ENCODE measurements at regions not wholly inside any gene's neighbourhood (a gene's known extent, or its start where the extent isn't known, plus 50 kb on each side); places are given as distances from the start of the nearest gene placed in this dataset.

DNA sequence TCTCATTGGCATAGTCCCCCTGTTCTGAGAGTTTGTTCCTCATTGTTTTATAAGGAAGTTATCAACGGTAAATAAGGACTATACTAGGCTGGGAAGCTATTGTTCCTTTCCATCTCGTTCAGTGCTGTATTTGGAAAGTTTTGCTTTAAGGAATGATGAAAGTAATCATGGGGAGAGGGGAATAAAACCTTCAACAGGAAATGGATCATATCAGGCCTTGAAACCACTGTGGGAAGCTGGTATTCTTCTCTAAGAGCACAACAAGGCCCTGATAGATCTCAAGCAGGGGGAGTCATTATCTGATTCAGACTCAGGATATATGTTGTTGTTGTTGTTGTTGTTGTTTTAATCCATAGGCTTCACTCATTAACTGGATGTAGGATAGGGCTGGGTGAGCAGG lies 474.5 kb downstream of the ENC1 start:
- DNase-seq (ENCODE audit: low read depth in 2 of 3, low spot score in 2 of 3): no peak

DNA sequence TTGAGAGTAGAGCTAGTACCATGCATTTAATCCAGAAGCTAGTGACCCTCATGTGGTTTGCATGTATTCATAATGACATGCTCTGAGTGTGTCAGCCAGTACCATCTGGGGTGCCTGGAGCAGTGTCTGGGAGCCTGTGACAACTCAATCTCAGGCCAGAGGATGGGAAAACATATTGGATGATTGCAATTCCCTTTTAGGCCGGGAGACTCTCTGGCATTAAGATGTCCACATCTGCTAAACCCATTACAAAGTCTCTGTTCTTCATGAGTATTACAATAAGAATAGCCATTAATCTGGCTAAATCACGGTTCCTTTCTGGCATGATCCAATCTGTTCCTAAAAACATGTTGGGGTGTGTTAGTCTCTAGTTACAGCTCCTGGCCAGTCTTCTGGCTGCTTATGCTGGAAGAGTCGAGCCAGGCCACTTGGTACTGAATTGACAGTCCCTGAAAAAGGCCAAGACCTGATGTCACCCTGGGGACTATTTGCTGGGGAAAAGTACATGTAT lies 475.7 kb downstream of the ENC1 start:
- DNase-seq (ENCODE audit: low read depth in 2 of 3, low spot score in 2 of 3): no peak

DNA sequence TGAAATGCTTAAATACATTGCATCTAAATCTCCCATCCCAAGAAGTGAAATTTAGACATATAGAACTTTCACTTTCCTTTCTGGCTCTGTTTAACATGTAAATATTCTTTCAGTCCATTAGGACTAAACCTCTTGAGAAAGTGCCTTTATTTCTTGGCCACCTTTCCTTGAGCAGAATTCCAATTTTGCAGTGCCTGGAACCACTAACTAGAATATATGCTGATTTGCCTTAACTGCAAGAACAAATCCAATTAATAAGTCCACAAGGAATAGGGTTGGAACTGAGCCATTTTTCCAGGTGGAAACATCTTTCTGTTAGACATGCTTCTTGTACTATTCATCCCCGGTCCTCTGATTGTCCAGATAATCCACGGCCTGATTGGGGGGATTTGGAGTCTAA lies 478.0 kb downstream of the ENC1 start:
- no peak for DNase-seq (ENCODE audit: low read depth in 2 of 3, low spot score in 2 of 3)

DNA sequence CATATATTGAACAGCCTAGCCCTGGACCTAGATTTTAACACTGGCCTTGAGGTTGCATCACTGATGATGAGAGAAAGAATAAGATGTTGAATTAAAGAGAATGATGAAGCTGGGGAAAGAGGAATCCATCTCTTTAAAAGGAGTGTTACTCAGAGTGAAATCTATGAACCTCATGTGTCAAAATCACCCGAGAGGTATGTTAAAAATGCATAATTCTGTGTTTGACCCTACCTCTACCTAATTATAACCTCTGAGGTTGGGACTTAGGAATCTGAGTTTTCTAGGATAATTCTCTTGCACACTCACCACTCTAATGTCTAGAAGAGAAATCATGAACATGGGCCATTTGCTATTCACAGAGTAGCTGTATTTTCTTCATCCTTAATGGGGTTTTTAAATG lies 479.4 kb downstream of the ENC1 start:
- DNase-seq (ENCODE audit: low read depth in 2 of 3, low spot score in 2 of 3): no peak

DNA sequence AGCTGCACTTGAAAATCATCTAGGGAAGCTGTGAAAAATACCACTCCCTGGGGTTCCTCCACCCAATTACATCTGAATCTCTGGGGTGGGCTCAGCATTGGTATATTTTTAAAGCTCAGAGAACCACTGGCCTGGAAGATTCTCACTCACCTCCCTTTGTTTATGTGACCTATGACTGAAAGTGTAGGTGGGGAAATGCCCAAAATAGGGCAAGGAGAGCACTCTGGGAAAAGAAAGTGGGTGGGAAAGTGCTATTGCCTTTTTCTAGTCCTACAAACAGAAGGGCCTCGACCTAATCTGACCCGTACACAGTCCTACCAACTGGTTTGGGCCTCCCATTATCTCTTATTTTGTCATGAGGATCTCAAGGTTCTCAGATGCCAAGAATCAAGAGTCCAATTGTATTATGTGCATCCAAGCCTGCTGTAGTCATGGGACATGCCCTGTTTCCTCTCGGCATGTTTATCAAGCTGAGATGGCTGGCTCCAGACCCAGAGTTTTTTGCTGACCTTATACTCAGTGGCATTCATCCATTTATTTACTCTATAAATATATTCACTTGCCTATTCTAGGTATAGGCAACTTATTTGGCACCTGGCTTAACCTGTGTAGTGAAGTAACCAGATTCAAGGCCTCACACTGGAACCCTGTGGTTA lies 483.7 kb downstream of the ENC1 start:
- no peak for DNase-seq (ENCODE audit: low read depth in 2 of 3, low spot score in 2 of 3)

DNA sequence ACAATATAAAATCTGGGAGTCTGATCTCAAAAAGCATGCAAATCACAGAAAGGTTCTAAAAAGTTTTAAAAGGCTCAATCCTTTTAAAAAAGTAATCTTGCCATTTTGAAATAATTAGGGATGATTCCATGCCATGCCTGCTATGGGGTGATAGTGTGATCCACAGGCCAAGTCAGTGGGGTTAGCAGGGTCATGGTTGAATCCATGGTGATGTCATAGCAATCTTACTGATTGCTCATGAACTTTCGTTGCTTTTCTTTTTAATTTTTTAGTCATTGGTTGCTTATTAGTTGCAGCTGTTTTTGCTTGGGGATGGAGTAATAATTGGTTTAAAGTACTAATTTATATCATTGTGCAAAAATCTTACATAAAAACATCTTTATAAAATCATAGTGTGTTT lies 485.0 kb downstream of the ENC1 start:
- DNase-seq (ENCODE audit: low read depth in 2 of 3, low spot score in 2 of 3): no peak

DNA sequence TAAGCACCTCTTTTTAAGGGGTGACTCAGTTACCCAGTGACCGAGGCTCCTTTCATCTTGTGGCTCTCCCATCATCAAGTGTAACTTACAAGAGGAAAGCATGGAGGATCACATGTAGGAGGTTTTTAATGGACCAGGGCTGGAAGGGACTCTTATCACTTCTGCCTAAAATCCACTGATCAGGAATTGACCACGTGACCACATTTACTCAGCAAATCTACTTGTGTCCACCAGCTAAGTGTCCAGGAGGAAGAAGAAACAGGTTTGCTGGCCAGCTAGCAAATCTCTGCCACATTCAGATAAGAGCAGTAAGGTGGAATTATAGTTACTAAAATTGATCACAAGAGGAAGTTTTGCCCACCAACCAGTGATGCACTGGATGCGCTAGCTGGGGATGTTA lies 486.0 kb downstream of the ENC1 start:
- DNase-seq (ENCODE audit: low read depth in 2 of 3, low spot score in 2 of 3): no peak

DNA sequence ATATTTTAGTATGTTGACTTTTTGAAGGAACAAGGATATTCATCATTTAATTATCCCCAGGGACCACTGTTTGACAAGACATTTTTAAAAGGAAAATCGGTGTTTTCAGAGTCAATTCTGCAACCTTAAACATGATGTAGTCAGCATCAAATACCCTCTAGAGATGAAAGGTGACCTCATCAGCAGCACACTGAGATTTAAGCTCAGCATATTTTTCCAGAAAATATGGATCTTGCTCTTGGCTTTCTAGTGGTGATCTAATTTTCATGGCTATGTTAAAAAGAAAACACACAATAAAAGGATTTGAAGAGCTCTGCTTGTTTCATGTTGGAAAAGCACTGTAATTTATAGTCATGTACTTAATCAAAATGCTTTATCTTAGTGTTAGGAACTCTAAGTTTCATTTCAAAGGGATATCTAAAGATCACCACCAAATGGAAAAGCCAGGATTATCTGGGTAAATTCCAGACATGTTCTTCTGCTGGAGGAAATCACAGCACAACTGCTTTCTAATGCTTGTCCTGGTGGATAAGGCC lies 487.2 kb downstream of the ENC1 start:
- no peak for DNase-seq (ENCODE audit: low read depth in 2 of 3, low spot score in 2 of 3)

DNA sequence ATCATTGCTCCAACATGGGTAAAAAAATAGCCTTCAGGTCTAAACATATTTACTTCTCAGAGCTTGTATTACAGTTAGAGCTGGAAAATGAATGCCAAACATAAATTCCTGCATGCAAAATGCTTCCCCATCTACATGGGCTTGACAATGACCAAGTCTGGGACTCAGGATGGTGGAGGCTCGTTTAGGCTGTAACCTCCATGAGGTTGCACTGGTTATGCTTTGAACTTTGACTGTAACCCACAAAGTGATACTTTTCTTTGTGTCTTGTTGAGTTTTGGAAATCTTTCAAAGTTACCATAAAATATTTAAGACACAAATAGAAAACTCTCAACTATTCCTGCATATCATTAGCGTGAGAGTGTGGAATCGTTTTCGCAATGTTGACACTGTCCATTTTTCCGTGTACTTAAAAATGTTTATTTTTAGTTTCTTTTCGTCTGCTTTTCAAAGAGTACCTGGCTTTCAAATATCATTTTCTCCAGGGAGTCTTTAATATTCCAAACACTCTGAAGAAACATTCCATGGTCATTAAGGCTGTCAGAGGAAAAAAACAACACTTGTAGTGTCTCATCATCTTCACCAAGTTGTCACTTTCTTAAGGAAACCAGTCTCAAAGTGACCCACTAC lies 487.8 kb downstream of the ENC1 start:
- DNase-seq (ENCODE audit: low read depth in 2 of 3, low spot score in 2 of 3): no peak

DNA sequence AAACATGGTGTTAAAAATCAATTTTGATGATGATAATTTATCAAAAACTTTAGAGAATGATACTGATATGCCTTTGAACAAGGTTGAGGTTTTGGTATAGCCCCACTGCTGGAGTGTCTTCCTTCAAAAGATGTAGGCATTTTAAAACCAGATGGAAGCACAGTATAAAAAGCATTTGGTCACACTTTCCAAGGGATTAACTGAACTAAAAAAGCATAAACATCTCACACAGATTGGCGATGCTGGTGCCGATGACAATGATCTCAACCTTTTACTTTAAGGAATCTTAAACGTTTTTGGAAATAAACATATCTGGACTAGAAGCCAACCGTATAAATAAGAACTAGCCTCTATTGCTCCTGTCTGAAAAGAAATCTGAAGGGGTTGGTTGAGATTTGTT lies 488.4 kb downstream of the ENC1 start:
- no peak for DNase-seq (ENCODE audit: low read depth in 2 of 3, low spot score in 2 of 3)

DNA sequence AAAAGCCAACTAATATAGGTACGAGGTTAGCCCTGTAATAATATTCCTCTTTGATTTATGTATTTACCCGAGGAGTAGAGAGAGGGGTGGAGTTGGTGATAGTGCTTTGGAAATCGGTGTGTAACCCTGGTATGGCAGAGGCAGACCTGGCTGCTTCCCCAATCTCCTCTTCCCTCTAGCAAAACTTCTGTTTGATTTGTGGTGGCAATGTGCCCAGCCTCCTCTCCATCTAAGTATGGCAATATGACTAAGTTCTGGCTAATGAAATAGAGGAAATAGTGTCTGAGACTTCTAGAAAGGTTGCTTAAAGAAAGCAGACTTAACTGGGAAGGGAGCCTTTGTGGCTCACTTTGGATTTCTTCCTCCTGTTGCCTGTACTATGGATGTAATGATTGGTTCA lies 491.1 kb downstream of the ENC1 start:
- no peak for DNase-seq (ENCODE audit: low read depth in 2 of 3, low spot score in 2 of 3)

DNA sequence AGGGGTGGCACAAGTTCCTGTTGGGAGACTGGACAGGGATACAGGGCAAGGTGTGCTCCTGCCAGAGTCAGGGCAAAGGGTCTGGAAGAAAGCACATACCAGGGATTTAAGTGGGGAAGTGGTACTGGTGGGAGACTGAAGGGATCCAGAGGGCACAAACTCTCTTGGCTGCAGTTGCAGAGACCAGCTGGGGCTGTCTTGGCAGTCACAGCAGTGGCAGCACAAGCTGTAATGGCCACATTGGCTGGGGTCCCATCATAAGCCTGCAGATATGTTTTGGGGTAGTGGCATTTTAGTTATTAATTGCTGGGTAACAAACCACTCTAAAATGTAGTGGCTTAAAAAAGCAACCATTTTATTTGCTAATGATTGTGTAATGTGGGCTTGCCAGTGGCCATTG lies 492.2 kb downstream of the ENC1 start:
- DNase-seq (ENCODE audit: low read depth in 2 of 3, low spot score in 2 of 3): no peak

DNA sequence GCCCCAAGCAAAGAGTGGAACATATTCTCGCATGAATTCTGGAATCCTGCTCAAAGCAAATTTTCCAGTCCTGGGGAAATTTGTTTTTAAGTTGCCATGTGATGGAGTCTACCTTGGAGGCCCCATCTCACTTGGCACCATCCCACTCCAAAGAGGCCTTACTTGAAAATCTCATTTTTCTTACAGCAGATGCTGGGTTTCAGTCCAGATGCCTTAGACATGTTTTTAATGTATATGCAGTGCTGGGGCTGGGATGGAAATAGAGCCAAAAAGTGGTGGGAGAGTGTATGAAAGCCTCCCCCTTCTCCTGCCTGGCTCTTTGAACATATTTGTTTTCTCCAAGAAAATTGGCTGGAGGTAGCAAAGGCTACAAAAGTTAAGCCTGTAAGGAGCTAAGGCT lies 493.7 kb downstream of the ENC1 start:
- no peak for DNase-seq (ENCODE audit: low read depth in 2 of 3, low spot score in 2 of 3)

DNA sequence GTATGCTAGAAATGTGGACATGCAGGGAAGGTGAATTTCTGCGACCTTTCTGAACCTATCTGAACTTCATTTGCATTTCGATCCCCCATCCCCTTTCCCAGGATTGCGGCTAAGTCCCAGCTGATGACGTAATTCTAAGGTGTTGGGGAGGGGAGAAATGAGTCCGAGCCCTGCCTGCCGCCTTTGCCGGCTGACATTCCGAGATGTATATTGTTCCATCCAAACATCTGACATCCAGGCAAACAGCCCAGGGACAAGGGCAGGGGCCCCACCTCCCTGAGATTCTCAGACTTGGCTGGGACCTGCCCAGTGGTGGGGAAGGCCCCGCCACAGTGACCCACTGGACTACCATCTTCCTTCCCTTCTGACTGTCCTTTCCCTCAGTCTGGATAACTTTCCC lies 494.6 kb downstream of the ENC1 start:
- no peak for DNase-seq (ENCODE audit: low read depth in 2 of 3, low spot score in 2 of 3)

DNA sequence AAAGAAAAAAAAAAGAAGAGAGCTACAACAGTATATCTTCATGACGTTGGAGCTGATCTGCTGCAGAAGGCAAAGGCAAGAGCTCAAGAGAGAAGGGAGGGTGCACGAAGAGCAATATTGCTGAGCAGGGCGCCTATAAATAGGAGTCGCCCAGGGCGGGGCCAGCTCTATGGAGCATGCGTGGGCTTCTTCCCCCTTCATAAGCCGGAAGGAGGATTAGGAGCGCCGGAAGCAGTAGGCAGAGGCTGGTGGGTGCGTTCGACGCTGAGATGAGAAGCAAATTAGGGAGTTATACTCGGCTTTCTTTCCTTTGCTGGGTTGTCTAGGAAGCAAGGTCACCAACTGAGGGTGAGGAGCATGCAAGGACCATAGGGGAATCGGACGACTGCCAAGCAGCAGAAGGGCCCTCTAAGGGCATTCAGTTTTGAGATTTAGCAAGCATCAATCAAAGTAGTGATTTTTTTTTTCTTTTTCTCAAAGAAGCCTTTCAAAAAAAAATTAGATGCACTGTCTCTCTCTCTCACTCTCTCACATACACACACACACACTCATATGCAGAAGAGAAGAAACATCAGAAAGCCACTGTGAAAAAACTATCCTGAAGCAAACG lies 496.7 kb downstream of the ENC1 start:
- no peak for DNase-seq (ENCODE audit: low read depth in 2 of 3, low spot score in 2 of 3)

DNA sequence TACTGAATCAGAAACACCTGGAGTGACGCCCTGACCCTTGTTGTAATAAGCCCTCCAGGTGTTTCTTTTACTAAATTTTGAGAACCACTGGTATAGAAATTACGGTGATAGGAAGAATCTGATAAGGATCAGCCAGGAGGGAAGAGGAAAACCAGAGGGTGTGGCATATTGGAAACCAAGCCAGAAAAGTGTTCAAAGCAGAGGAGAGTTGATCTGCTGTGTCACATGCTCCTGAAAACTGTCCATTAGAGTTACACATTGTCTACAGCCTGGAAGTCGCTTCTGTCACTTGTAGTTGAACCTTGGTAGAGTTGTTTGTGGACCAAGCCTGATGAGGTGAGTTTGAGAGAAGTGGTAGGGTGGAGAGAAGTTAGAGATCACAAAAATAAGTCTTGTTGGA lies 497.4 kb downstream of the ENC1 start:
- no peak for DNase-seq (ENCODE audit: low read depth in 2 of 3, low spot score in 2 of 3)

DNA sequence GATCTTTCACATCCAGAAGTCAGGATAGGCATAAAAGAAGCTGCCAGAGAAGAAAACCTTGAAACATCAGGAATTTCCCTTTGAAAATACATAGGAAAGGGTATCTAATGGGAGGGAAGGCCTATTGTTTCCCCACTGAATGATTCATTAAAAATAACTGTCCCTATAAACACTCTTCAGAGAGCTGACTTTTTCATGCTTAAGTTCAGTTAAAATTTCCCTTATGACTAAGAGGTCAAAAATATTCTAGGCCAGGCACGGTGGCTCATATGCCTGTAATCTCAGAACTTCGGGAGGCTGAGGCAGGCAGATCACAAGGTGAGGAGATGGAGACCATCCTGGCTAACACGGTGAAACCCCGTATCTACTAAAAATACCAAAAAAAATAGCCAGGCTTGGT lies 499.5 kb downstream of the ENC1 start:
- no peak for DNase-seq (ENCODE audit: low read depth in 2 of 3, low spot score in 2 of 3)

DNA sequence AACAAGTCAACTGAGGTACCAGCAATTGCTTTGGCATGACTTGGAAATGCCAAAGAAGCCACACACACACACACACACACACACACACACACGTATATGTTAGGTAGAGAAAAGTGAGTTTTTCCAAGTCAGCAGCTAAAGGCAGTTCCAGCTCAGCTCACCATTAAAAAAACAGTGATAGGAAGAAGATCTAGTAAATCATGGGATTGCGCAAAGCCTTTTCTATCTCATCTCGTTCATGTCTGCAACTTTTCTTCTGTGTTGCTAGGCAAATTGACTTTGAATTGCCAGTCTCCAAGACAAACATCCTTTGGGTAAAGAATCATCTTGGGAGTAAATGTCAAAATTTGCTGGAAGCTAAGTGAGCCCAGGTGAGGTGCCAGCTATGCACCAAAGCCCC lies 500.1 kb downstream of the ENC1 start:
- no peak for DNase-seq (ENCODE audit: low read depth in 2 of 3, low spot score in 2 of 3)

DNA sequence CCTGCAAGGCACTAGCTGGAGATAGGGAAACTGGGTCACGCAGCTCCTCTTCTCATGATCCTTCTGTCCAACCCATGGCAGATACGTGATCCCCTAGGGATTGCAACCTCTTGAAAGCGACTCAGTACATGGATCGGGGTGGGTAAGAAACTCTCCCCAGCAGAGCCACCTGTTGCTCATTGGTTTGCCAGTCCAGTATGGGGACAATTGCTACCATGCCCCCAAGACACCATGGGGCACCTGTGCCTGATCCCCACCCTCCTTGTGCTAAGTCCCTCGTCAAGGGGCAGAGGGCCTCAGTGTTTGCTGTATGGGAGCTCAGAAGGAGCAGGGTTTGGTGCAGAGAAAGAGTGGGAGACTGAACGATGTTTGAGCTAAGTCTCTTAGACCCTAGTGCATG lies 500.9 kb downstream of the ENC1 start:
- no peak for DNase-seq (ENCODE audit: low read depth in 2 of 3, low spot score in 2 of 3)

DNA sequence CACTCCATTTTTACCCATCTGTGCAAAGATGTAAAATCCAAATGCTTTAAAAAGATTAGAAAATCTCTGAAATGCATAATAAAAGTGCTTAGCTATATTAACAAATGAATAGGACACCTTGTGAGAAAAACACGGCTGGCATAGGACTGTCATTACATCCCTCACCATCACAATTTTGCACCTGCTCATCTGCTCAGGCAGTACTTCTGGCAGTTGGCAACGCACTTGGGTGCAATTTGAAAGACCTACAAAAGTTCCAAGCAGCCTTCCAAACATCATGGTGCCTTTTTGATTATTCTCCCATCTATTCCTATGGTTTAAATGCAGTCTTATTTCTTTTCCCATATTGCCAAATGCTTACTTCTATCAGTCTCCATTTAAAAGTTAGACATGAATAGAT lies 501.8 kb downstream of the ENC1 start:
- DNase-seq (ENCODE audit: low read depth in 2 of 3, low spot score in 2 of 3): no peak

DNA sequence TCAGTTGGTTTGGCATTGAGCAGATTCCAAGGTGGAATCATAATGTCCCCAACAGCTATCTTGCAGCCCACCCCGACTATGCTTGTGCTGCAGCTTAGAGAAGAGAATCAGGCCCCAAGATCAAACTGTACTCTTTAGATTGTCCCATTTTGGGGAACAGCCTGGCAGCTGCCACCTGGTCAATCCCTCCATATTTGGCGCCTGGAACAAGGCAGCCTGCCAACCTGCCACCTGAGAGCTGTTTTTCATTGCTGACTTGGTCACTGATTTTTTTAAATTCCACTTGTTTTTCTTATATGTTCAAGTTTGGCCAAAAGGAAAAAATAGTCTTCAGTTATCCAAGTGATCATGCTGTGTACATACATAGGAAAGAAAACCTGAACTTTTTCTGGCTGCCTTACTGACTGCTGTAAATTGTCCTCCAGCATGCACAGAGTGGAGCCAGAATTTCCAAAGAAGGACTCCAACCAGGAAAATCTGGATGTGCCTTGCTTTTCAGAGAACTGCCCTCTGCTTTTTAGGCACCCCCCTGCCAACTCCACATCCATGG lies 504.2 kb downstream of the ENC1 start:
- DNase-seq (ENCODE audit: low read depth in 2 of 3, low spot score in 2 of 3): no peak

DNA sequence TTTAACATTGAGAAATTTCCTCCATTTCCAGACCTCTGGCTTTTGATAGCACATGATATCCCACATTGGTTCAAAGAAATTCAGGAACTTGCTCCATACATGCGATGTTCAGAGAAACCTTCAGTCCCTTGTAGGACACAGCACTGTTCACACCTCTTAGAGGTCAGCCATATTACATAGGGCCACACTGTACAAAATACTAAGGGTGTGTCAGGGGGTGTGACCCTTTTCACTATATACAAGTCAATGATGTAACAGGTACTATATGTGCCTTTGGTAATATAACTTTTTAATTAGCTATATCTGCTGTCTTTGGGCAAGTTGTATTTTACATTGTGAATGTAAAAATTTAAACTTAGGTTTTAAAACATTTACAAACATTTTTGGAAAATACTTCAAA lies 505.5 kb downstream of the ENC1 start:
- no peak for DNase-seq (ENCODE audit: low read depth in 2 of 3, low spot score in 2 of 3)

Data from activated CD8-positive, alpha-beta memory T cell treated with anti-CD3 and anti-CD28 coated beads for 48 hours (primary cell).